GM21447 (cell line): ENCODE measurements at regions not wholly inside any gene's neighbourhood (a gene's known extent, or its start where the extent isn't known, plus 50 kb on each side); places are given as distances from the start of the nearest gene placed in this dataset.

Experiments used
- ATAC-seq: cut with Tn5 transposase; IDR thresholded peaks from one replicate; pipeline ENCODE4 v1.9.1; 2021; ENCODE audit not compliant: unreplicated experiment

GRCh38 chr14:82113007-82113406 lies 579.4 kb upstream of the SEL1L start:
- ATAC-seq = no peak

- no peak for ATAC-seq
Measured at GRCh38 chr14:82113710-82114109, 580.1 kb upstream of the SEL1L start.

GRCh38 chr14:82116721-82117120 lies 583.1 kb upstream of the SEL1L start:
- no peak for ATAC-seq

GRCh38 chr14:82122655-82123054 lies 589.0 kb upstream of the SEL1L start:
- ATAC-seq = no peak

- ATAC-seq = no peak
Measured at GRCh38 chr14:82124511-82124910, 590.9 kb upstream of the SEL1L start.

GRCh38 chr14:82126006-82126405 lies 592.4 kb upstream of the SEL1L start:
- no peak for ATAC-seq

- ATAC-seq = no peak
Measured at GRCh38 chr14:82134411-82134810, 600.8 kb upstream of the SEL1L start.

- no peak for ATAC-seq
Measured at GRCh38 chr14:82138431-82138830, 604.8 kb upstream of the SEL1L start.

GRCh38 chr14:82146846-82147245 lies 613.2 kb upstream of the SEL1L start:
- no peak for ATAC-seq

GRCh38 chr14:82153689-82154088 lies 620.0 kb upstream of the SEL1L start:
- ATAC-seq = no peak

GRCh38 chr14:82159624-82160023 lies 626.0 kb upstream of the SEL1L start:
- no peak for ATAC-seq

GRCh38 chr14:82180139-82180538 lies 646.5 kb upstream of the SEL1L start:
- no peak for ATAC-seq

- ATAC-seq = no peak
Measured at GRCh38 chr14:82182646-82183045, 649.0 kb upstream of the SEL1L start.

GRCh38 chr14:82190742-82191141 lies 657.1 kb upstream of the SEL1L start:
- ATAC-seq = no peak

- ATAC-seq = no peak
Measured at GRCh38 chr14:82192387-82192786, 658.7 kb upstream of the SEL1L start.

- ATAC-seq = no peak
Measured at GRCh38 chr14:82223276-82223675, 689.6 kb upstream of the SEL1L start.

- ATAC-seq = no peak
Measured at GRCh38 chr14:82224610-82225009, 691.0 kb upstream of the SEL1L start.

- ATAC-seq = no peak
Measured at GRCh38 chr14:82230748-82231147, 697.1 kb upstream of the SEL1L start.

- ATAC-seq = no peak
Measured at GRCh38 chr14:82238649-82239048, 705.0 kb upstream of the SEL1L start.

GRCh38 chr14:82239223-82239622 lies 705.6 kb upstream of the SEL1L start:
- no peak for ATAC-seq

GRCh38 chr14:82244791-82245190 lies 711.1 kb upstream of the SEL1L start:
- ATAC-seq = no peak

- ATAC-seq = no peak
Measured at GRCh38 chr14:82251494-82251893, 717.8 kb upstream of the SEL1L start.

GRCh38 chr14:82270286-82270685 lies 736.6 kb upstream of the SEL1L start:
- no peak for ATAC-seq

GRCh38 chr14:82298811-82299210 lies 765.2 kb upstream of the SEL1L start:
- ATAC-seq = no peak
